H9 (cell line): ENCODE measurements at regions not wholly inside any gene's neighbourhood (a gene's known extent, or its start where the extent isn't known, plus 50 kb on each side); places are given as distances from the start of the nearest gene placed in this dataset.

ENCODE experiments used
- DNase-seq: peaks from one replicate; pipeline ENCODE4 v3.0.0-alpha.2; 2017
- H2AFZ ChIP-seq: one replicate; pipeline ENCODE4 v1.6.1; 2013; ENCODE audit warnings: mild to moderate bottlenecking, low read length, control low read depth, moderate library complexity
- H2AK5ac ChIP-seq: 2 replicates; pipeline ENCODE4 v1.6.1; 2013; ENCODE audit warnings: low read length, control low read depth, mixed read lengths; ENCODE audit not compliant: insufficient read length
- H2BK120ac ChIP-seq: one replicate; pipeline ENCODE4 v1.6.1; 2013; ENCODE audit warnings: low read depth, mild to moderate bottlenecking, low read length, control low read depth, inconsistent platforms; ENCODE audit not compliant: poor library complexity, severe bottlenecking
- H2BK12ac ChIP-seq: 2 replicates; pipeline ENCODE4 v1.6.1; 2013; ENCODE audit warnings: low read length, control low read depth, mixed read lengths, low read depth; ENCODE audit not compliant: insufficient read length
- H2BK15ac ChIP-seq: 2 replicates; pipeline ENCODE4 v1.6.1; 2013; ENCODE audit warnings: low read depth, low read length, control low read depth
- H2BK20ac ChIP-seq: one replicate; pipeline ENCODE4 v1.6.1; 2013; ENCODE audit warnings: low read depth, mild to moderate bottlenecking, low read length, control low read depth, inconsistent platforms; ENCODE audit not compliant: poor library complexity, severe bottlenecking
- H2BK5ac ChIP-seq: 2 replicates; pipeline ENCODE4 v1.6.1; 2013; ENCODE audit warnings: low read length, control low read depth, mixed read lengths; ENCODE audit not compliant: insufficient read length
- H3K14ac ChIP-seq: 2 replicates; pipeline ENCODE4 v1.6.1; 2013; ENCODE audit warnings: low read length, control low read depth; ENCODE audit not compliant: insufficient read depth
- H3K18ac ChIP-seq: 2 replicates; pipeline ENCODE4 v1.6.1; 2013; ENCODE audit warnings: low read depth, mild to moderate bottlenecking, mixed read lengths, low read length, control low read depth; ENCODE audit not compliant: insufficient read length
- H3K23ac ChIP-seq: 2 replicates; pipeline ENCODE4 v1.6.1; 2013; ENCODE audit warnings: low read length, control low read depth, mixed read lengths, low read depth; ENCODE audit not compliant: insufficient read length
- H3K23me2 ChIP-seq: 2 replicates; pipeline ENCODE4 v1.6.1; 2013; ENCODE audit warnings: low read depth, mild to moderate bottlenecking, mixed read lengths, low read length, control low read depth; ENCODE audit not compliant: insufficient read length, poor library complexity, severe bottlenecking
- H3K27ac ChIP-seq: 2 replicates; pipeline ENCODE4 v1.5.1; 2013; ENCODE audit warnings: low read length, control low read depth, mixed read lengths, low read depth; ENCODE audit not compliant: insufficient read length
- H3K27me3 ChIP-seq: 2 replicates; pipeline ENCODE4 v1.6.1; 2013; ENCODE audit warnings: low read length, control low read depth, inconsistent platforms; ENCODE audit not compliant: insufficient read depth
- H3K4ac ChIP-seq: 2 replicates; pipeline ENCODE4 v1.6.1; 2013; ENCODE audit warnings: low read depth, mild to moderate bottlenecking, control low read depth, inconsistent platforms, low read length, moderate library complexity
- H3K4me1 ChIP-seq: 2 replicates; pipeline ENCODE4 v1.6.1; 2013; ENCODE audit warnings: low read length, control low read depth, inconsistent platforms; ENCODE audit not compliant: insufficient read depth
- H3K4me2 ChIP-seq: 2 replicates; pipeline ENCODE4 v1.6.1; 2013; ENCODE audit warnings: low read length, control low read depth, mixed read lengths; ENCODE audit not compliant: insufficient read length, insufficient read depth
- H3K56ac ChIP-seq: 2 replicates; pipeline ENCODE4 v1.6.1; 2013; ENCODE audit warnings: low read depth, mild to moderate bottlenecking, mixed read lengths, low read length, control low read depth; ENCODE audit not compliant: insufficient read length
- H3K79me1 ChIP-seq: 2 replicates; pipeline ENCODE4 v1.6.1; 2013; ENCODE audit warnings: low read depth, mild to moderate bottlenecking, moderate library complexity, low read length, control low read depth, inconsistent platforms; ENCODE audit not compliant: insufficient read depth, poor library complexity, severe bottlenecking
- H3K79me2 ChIP-seq: 2 replicates; pipeline ENCODE4 v1.6.1; 2013; ENCODE audit warnings: low read length, control low read depth, inconsistent platforms; ENCODE audit not compliant: insufficient read depth
- H3K9ac ChIP-seq: 2 replicates; pipeline ENCODE4 v1.6.1; 2013; ENCODE audit warnings: low read length, control low read depth, mixed read lengths; ENCODE audit not compliant: insufficient read length; ENCODE audit errors: extremely low read depth
- H3K9me3 ChIP-seq: one replicate; pipeline ENCODE4 v1.6.1; 2013; ENCODE audit warnings: low read depth, low read length, inconsistent platforms; ENCODE audit not compliant: control insufficient read depth
- H3T11ph ChIP-seq: one replicate; pipeline ENCODE4 v1.6.1; 2013; ENCODE audit warnings: mild to moderate bottlenecking, low read length, control low read depth, inconsistent platforms
- H4K20me1 ChIP-seq: one replicate; pipeline ENCODE4 v1.6.1; 2013; ENCODE audit not compliant: control insufficient read depth, insufficient read length, insufficient read depth
- H4K5ac ChIP-seq: 2 replicates; pipeline ENCODE4 v1.6.1; 2013; ENCODE audit warnings: low read depth, mild to moderate bottlenecking, mixed read lengths, low read length, control low read depth; ENCODE audit not compliant: insufficient read length
- H4K8ac ChIP-seq: replicated peaks from 2 replicates; pipeline ENCODE4 v1.6.1; 2013; ENCODE audit warnings: low read length, control low read depth, mixed read lengths, low read depth; ENCODE audit not compliant: insufficient read length
- H4K91ac ChIP-seq: 2 replicates; pipeline ENCODE4 v1.6.1; 2013; ENCODE audit warnings: low read depth, mild to moderate bottlenecking, moderate library complexity, mixed read lengths, low read length, control low read depth; ENCODE audit not compliant: insufficient read length
- H3K27ac Mint-ChIP-seq, 3 experiments: 2 replicates in 2 of 3; 3 replicates in 1 of 3; pipeline ENCODE4 v1.8.0; 2020 to 2021; ENCODE audit warnings: mixed read lengths in 3 of 3, mild to moderate bottlenecking in 1 of 3, moderate library complexity in 1 of 3
- H3K27me3 Mint-ChIP-seq: 2 replicates; pipeline ENCODE4 v1.8.0; 2021; ENCODE audit warnings: low read depth, mild to moderate bottlenecking, moderate library complexity, mixed read lengths
- H3K36me3 Mint-ChIP-seq, 3 experiments: 2 replicates in 2 of 3; 3 replicates in 1 of 3; pipeline ENCODE4 v1.8.0; 2020 to 2021; ENCODE audit warnings: low read depth in 3 of 3, mixed read lengths in 3 of 3; ENCODE audit not compliant: insufficient read depth in 1 of 3
- H3K4me1 Mint-ChIP-seq, 2 experiments: 2 replicates each; pipeline ENCODE4 v1.8.0; 2020; ENCODE audit warnings: mixed read lengths in 2 of 2
- H3K4me3 Mint-ChIP-seq, 2 experiments: 2 replicates in 1 of 2; 3 replicates in 1 of 2; pipeline ENCODE4 v1.8.0; 2020 to 2021; ENCODE audit warnings: mild to moderate bottlenecking in 2 of 2, mixed read lengths in 2 of 2, moderate library complexity in 1 of 2
- H3K9me3 Mint-ChIP-seq, 2 experiments: 2 replicates in 1 of 2; 3 replicates in 1 of 2; pipeline ENCODE4 v1.8.0; 2020; ENCODE audit warnings: mild to moderate bottlenecking in 2 of 2, mixed read lengths in 2 of 2, moderate library complexity in 1 of 2
- WGBS: extraction: QIAGEN DNeasy Blood & Tissue Kit; methylation state at CpG from one replicate; pipeline ENCODE4 v1.1.7; 2013; ENCODE audit warnings: missing lambda C conversion rate, low lambda C conversion rate, mixed read lengths; ENCODE audit not compliant: insufficient read length; ENCODE audit errors: extremely low coverage; 5-methylcytosine and 5-hydroxymethylcytosine counted together
- TF ChIP-seq, protein P1 (sequence below): fragments of 200-600 bp; sonication (generic); conservative IDR thresholded peaks from 3 replicates; pipeline ENCODE4 v1.8.0; 2021; ENCODE audit warnings: antibody characterized with exemption, mild to moderate bottlenecking

GRCh38 chr18:41545091-41545888 lies 409.7 kb upstream of the PIK3C3 start:
- Histone ChIP-seq H2BK15ac (no peak overlapping the region), H3K23me2 (no peaks in the 10 kb centered on the region), H4K20me1 (no peaks in the 10 kb centered on the region), H3K79me1 (no peaks in the 10 kb centered on the region), H3K18ac (no peak overlapping the region), H3K9me3 (no peaks in the 10 kb centered on the region), H3K14ac (no peak overlapping the region), H4K8ac (no peak overlapping the region), H2AFZ (no peak overlapping the region), H3K4me1 (no peaks in the 10 kb centered on the region), H3K79me2 (no peaks in the 10 kb centered on the region), H2BK12ac (no peak overlapping the region), H2BK20ac (no peak overlapping the region), H3T11ph (no peak overlapping the region), H3K23ac (no peak overlapping the region), H3K27me3 (no peaks in the 10 kb centered on the region), H3K9ac (no peak overlapping the region), H3K27ac (no peak overlapping the region), H2AK5ac (no peak overlapping the region), H2BK5ac (no peak overlapping the region), H3K56ac (no peak overlapping the region), H3K4ac (no peak overlapping the region), H2BK120ac (no peak overlapping the region), H4K91ac (no peak overlapping the region), H4K5ac (no peak overlapping the region), H3K4me2 (no peak overlapping the region)
- Mint-ChIP-seq H3K4me1 (no peaks in the 10 kb centered on the region), H3K4me3 (no peak overlapping the region), H3K27me3 (no peaks in the 10 kb centered on the region), H3K27ac (no peak overlapping the region), H3K36me3 (no peaks in the 10 kb centered on the region), H3K9me3 (no peaks in the 10 kb centered on the region)
- DNase-seq, result no peak
- no CpG with 5 or more reads among the region's 2 CpGs for WGBS
- TF ChIP-seq, protein P1, sequence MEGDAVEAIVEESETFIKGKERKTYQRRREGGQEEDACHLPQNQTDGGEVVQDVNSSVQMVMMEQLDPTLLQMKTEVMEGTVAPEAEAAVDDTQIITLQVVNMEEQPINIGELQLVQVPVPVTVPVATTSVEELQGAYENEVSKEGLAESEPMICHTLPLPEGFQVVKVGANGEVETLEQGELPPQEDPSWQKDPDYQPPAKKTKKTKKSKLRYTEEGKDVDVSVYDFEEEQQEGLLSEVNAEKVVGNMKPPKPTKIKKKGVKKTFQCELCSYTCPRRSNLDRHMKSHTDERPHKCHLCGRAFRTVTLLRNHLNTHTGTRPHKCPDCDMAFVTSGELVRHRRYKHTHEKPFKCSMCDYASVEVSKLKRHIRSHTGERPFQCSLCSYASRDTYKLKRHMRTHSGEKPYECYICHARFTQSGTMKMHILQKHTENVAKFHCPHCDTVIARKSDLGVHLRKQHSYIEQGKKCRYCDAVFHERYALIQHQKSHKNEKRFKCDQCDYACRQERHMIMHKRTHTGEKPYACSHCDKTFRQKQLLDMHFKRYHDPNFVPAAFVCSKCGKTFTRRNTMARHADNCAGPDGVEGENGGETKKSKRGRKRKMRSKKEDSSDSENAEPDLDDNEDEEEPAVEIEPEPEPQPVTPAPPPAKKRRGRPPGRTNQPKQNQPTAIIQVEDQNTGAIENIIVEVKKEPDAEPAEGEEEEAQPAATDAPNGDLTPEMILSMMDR, result no peak
